SK-N-SH treated with all-trans-retinoic acid at 6 μM for 48 hours (cell line): ENCODE measurements at regions not wholly inside any gene's neighbourhood (a gene's known extent, or its start where the extent isn't known, plus 50 kb on each side); places are given as distances from the start of the nearest gene placed in this dataset.

Experiments
- ATAC-seq: fragments of 200-7000 bp; cut with Tn5 transposase; 3 replicates; pipeline ENCODE4 v1.9.1; 2020; ENCODE audit warnings: mild to moderate bottlenecking, moderate library complexity
- ARNTL ChIP-seq: fragments of 450-650 bp; formaldehyde crosslinking; IDR thresholded peaks from 2 replicates; pipeline ENCODE4 v1.5.0; 2020; ENCODE audit warnings: low read depth, mild to moderate bottlenecking, moderate library complexity, borderline replicate concordance
- CSDC2 ChIP-seq: fragments of 250-450 bp; sonication (Bioruptor Pico); IDR thresholded peaks from 2 replicates; pipeline ENCODE4 v1.5.0; 2020; ENCODE audit warnings: mild to moderate bottlenecking, moderate library complexity
- GLIS3 ChIP-seq: fragments of 250-450 bp; sonication (Bioruptor Pico); IDR thresholded peaks from 2 replicates; pipeline ENCODE4 v1.5.0; 2020; ENCODE audit warnings: mild to moderate bottlenecking, moderate library complexity
- OSR1 ChIP-seq: fragments of 250-450 bp; sonication (Bioruptor Pico); IDR thresholded peaks from 2 replicates; pipeline ENCODE4 v1.8.0; 2022; ENCODE audit warnings: moderate library complexity, mild to moderate bottlenecking, inconsistent platforms
- PPARA ChIP-seq: fragments of 250-450 bp; sonication (Bioruptor Pico); IDR thresholded peaks from 2 replicates; pipeline ENCODE4 v1.5.0; 2020; ENCODE audit warnings: mild to moderate bottlenecking, borderline replicate concordance
- RARB ChIP-seq: fragments of 250-450 bp; sonication (Bioruptor Pico); IDR thresholded peaks from 2 replicates; pipeline ENCODE4 v1.8.0; 2021; ENCODE audit warnings: mild to moderate bottlenecking, moderate library complexity
- SNAI2 ChIP-seq: fragments of 250-450 bp; sonication (Bioruptor Pico); IDR thresholded peaks from 2 replicates; pipeline ENCODE4 v1.5.0; 2020; ENCODE audit warnings: mild to moderate bottlenecking, moderate library complexity
- TCF4 ChIP-seq: fragments of 250-450 bp; sonication (Bioruptor Pico); IDR thresholded peaks from 2 replicates; pipeline ENCODE4 v1.8.0; 2021; ENCODE audit warnings: mild to moderate bottlenecking, moderate library complexity, borderline replicate concordance
- TOX ChIP-seq: fragments of 250-450 bp; sonication (Bioruptor Pico); IDR thresholded peaks from 2 replicates; pipeline ENCODE4 v1.8.0; 2021; ENCODE audit warnings: mild to moderate bottlenecking, moderate library complexity, borderline replicate concordance
- ZC3H10 ChIP-seq: fragments of 250-450 bp; sonication (Bioruptor Pico); IDR thresholded peaks from 2 replicates; pipeline ENCODE4 v1.5.1; 2021; ENCODE audit warnings: mild to moderate bottlenecking, moderate library complexity
- ZFP3 ChIP-seq: fragments of 250-450 bp; sonication (Bioruptor Pico); IDR thresholded peaks from 2 replicates; pipeline ENCODE4 v1.5.0; 2020; ENCODE audit warnings: mild to moderate bottlenecking, moderate library complexity
- ZFP30 ChIP-seq: fragments of 450-650 bp; formaldehyde crosslinking; IDR thresholded peaks from 2 replicates; pipeline ENCODE4 v1.5.0; 2022; ENCODE audit warnings: mild to moderate bottlenecking, moderate library complexity
- ZNF565 ChIP-seq: fragments of 450-650 bp; formaldehyde crosslinking; conservative IDR thresholded peaks from 2 replicates; pipeline ENCODE4 v1.5.0; 2020; ENCODE audit warnings: low read depth, mild to moderate bottlenecking, moderate library complexity
- ZNF70 ChIP-seq: fragments of 450-650 bp; formaldehyde crosslinking; IDR thresholded peaks from 2 replicates; pipeline ENCODE4 v1.5.0; 2020; ENCODE audit warnings: mild to moderate bottlenecking, moderate library complexity
- ZNF8 ChIP-seq: fragments of 450-650 bp; formaldehyde crosslinking; IDR thresholded peaks from 2 replicates; pipeline ENCODE4 v1.5.0; 2020; ENCODE audit warnings: mild to moderate bottlenecking, moderate library complexity
- TF ChIP-seq, protein P1 (sequence below): fragments of 250-450 bp; sonication (Bioruptor Pico); IDR thresholded peaks from 2 replicates; pipeline ENCODE4 v1.8.0; 2020; ENCODE audit warnings: mild to moderate bottlenecking, moderate library complexity, borderline replicate concordance
- TF ChIP-seq, protein P2 (sequence below): fragments of 250-450 bp; sonication (Bioruptor Pico); IDR thresholded peaks from 2 replicates; pipeline ENCODE4 v1.5.1; 2020; ENCODE audit warnings: low read depth, mild to moderate bottlenecking, moderate library complexity
- TF ChIP-seq, protein P3 (sequence below): fragments of 250-450 bp; sonication (Bioruptor Pico); IDR thresholded peaks from 2 replicates; pipeline ENCODE4 v1.5.0; 2020; ENCODE audit warnings: mild to moderate bottlenecking, moderate library complexity
- TF ChIP-seq, protein P4 (sequence below): fragments of 250-450 bp; sonication (Bioruptor Pico); IDR thresholded peaks from 2 replicates; pipeline ENCODE4 v1.8.0; 2021; ENCODE audit warnings: low read depth, mild to moderate bottlenecking, moderate library complexity, borderline replicate concordance

DNA sequence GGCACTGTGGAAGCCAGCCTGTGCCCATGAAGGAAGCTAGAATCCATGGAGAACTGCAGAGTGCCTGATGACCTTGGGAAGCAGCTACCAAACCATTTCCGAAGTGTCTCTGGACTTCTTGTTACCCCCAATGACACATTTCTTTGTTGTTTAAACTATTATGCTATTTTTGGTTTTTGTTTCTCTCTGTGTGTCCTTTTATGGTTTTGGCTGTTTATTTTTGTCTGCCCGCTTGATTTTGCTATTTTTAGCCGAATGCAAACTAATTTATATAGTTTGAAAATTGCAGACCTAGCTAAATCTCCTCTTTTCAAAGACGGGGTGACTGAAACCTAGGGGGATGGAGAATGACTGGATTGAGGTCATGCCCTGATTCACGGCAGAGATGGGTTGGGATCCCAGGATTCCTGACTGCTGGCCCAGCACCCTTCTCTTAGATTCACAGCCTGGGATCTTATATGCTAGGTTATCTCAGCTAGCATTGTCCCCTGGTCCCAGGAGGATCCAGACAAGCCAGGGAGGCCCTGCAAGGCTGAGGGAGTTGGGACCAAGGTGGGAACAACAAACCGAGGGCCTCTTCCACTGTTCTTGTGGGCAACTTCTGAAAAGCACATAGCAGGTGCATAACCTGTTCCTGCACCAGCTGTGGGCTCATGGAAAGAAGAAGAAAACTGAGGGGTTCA is 116.3 kb upstream of the HAAO start (continued):
- TF ChIP-seq, protein P1, sequence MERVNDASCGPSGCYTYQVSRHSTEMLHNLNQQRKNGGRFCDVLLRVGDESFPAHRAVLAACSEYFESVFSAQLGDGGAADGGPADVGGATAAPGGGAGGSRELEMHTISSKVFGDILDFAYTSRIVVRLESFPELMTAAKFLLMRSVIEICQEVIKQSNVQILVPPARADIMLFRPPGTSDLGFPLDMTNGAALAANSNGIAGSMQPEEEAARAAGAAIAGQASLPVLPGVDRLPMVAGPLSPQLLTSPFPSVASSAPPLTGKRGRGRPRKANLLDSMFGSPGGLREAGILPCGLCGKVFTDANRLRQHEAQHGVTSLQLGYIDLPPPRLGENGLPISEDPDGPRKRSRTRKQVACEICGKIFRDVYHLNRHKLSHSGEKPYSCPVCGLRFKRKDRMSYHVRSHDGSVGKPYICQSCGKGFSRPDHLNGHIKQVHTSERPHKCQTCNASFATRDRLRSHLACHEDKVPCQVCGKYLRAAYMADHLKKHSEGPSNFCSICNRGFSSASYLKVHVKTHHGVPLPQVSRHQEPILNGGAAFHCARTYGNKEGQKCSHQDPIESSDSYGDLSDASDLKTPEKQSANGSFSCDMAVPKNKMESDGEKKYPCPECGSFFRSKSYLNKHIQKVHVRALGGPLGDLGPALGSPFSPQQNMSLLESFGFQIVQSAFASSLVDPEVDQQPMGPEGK (CRISPR knock-in tag), result no peak
- TF ChIP-seq OSR1 (CRISPR knock-in tag) (no peak), ZFP3 (CRISPR knock-in tag) (no peak), ZNF70 (CRISPR knock-in tag) (no peak), ZC3H10 (CRISPR knock-in tag) (no peak)
- TF ChIP-seq, protein P2, sequence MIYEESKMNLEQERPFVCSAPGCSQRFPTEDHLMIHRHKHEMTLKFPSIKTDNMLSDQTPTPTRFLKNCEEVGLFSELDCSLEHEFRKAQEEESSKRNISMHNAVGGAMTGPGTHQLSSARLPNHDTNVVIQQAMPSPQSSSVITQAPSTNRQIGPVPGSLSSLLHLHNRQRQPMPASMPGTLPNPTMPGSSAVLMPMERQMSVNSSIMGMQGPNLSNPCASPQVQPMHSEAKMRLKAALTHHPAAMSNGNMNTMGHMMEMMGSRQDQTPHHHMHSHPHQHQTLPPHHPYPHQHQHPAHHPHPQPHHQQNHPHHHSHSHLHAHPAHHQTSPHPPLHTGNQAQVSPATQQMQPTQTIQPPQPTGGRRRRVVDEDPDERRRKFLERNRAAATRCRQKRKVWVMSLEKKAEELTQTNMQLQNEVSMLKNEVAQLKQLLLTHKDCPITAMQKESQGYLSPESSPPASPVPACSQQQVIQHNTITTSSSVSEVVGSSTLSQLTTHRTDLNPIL (CRISPR knock-in tag), result no peak
- TF ChIP-seq, protein P3, sequence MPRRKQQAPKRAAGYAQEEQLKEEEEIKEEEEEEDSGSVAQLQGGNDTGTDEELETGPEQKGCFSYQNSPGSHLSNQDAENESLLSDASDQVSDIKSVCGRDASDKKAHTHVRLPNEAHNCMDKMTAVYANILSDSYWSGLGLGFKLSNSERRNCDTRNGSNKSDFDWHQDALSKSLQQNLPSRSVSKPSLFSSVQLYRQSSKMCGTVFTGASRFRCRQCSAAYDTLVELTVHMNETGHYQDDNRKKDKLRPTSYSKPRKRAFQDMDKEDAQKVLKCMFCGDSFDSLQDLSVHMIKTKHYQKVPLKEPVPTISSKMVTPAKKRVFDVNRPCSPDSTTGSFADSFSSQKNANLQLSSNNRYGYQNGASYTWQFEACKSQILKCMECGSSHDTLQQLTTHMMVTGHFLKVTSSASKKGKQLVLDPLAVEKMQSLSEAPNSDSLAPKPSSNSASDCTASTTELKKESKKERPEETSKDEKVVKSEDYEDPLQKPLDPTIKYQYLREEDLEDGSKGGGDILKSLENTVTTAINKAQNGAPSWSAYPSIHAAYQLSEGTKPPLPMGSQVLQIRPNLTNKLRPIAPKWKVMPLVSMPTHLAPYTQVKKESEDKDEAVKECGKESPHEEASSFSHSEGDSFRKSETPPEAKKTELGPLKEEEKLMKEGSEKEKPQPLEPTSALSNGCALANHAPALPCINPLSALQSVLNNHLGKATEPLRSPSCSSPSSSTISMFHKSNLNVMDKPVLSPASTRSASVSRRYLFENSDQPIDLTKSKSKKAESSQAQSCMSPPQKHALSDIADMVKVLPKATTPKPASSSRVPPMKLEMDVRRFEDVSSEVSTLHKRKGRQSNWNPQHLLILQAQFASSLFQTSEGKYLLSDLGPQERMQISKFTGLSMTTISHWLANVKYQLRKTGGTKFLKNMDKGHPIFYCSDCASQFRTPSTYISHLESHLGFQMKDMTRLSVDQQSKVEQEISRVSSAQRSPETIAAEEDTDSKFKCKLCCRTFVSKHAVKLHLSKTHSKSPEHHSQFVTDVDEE, result no peak

DNA sequence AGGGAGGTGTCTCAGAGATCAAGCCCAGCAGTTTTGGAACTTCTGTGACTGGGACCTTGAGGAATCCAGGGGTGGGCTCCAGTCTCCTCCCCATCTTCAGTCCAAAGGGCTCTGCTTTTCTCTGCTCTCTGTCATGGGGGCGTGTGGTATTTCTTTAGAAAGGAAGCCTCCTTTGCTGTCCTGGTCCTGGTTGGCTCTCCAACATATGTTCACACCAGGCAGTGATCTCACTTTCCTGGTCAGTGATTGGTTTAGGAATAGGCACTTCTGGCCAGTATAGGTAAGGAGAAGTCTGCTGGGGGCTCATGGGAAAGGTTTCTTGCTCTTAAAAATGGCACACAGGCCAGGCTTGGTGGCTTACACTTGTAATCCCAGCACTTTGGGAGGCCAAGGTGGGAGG is 115.5 kb upstream of the HAAO start:
- no peak for ATAC-seq
- TF ChIP-seq PPARA (CRISPR knock-in tag) (no peak), ZNF8 (no peak), ZFP30 (no peak), ZC3H10 (CRISPR knock-in tag) (no peak), ZFP3 (CRISPR knock-in tag) (no peak), GLIS3 (no peak), ZNF565 (CRISPR knock-in tag) (no peak), OSR1 (CRISPR knock-in tag) (no peak), ZNF70 (CRISPR knock-in tag) (no peak), SNAI2 (CRISPR knock-in tag) (no peak)
- TF ChIP-seq, protein P4, sequence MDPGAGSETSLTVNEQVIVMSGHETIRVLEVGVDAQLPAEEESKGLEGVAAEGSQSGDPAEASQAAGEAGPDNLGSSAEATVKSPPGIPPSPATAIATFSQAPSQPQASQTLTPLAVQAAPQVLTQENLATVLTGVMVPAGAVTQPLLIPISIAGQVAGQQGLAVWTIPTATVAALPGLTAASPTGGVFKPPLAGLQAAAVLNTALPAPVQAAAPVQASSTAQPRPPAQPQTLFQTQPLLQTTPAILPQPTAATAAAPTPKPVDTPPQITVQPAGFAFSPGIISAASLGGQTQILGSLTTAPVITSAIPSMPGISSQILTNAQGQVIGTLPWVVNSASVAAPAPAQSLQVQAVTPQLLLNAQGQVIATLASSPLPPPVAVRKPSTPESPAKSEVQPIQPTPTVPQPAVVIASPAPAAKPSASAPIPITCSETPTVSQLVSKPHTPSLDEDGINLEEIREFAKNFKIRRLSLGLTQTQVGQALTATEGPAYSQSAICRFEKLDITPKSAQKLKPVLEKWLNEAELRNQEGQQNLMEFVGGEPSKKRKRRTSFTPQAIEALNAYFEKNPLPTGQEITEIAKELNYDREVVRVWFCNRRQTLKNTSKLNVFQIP (CRISPR knock-in tag), result no peak
- TF ChIP-seq, all 23 proteins: peak for 0

DNA sequence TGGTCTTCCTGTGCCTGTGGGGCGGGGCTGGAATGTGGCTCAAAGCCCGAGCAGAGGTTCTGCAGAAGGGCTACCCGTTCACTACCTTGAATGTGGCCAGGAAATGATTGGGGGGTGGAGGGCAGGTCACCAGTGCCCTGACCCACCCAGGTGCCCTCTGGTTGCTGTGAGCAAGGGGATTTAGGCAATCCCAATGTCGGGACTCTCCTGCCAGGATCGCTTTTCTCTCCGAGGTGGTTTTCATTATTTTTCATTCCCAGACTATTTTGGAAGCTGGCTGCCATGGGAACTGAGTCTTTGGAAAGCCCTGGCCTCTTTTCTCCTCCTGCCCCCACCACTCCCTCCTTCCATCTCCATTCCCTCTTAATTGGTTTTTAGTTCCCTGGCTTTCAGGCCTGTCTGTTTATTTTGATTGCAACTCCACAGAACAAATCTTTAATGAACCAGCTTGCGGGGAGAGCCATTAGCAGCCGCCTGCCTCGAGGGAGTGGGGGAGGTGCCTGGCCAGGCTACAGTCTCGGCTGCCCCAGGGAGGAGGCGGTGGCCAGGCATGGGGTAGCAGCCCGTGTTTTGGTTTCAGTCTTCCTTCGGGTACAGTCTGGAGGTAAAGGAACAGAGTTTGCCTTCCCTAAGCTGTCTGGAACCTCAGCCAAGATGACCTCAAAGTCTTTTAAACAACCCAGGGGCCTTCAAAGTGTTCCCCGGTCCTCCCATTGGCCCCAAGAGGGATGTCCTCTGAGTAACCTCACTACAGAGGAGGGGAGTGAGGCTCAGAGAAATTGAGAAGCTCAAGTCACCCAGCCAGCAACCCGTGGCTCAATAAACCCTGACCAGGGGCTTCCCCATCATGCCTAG is 114.4 kb upstream of the HAAO start:
- TF ChIP-seq SNAI2 (CRISPR knock-in tag) (peak; percentile 19; the same call in 1 of the 2 replicates), GLIS3 (no peak), CSDC2 (no peak), OSR1 (CRISPR knock-in tag) (no peak), ZNF70 (CRISPR knock-in tag) (peak; percentile 33; the same call in 1 of the 2 replicates), TCF4 (CRISPR knock-in tag) (peak; percentile 36; the same call in 1 of the 2 replicates), PPARA (CRISPR knock-in tag) (peak; percentile 72; the same call in 1 of the 2 replicates), ARNTL (CRISPR knock-in tag) (no peak), RARB (CRISPR knock-in tag) (no peak), ZFP30 (peak; percentile 42; the same call in 1 of the 2 replicates), ZC3H10 (CRISPR knock-in tag) (no peak), TOX (CRISPR knock-in tag) (no peak), ZNF565 (CRISPR knock-in tag) (0 out of 2 replicates have a peak, but pooled peaks have one; percentile 69), ZFP3 (CRISPR knock-in tag) (no peak)
- TF ChIP-seq, protein P3, result peak; percentile 80; the same call in 1 of the 2 replicates
- peak; percentile 71 for ATAC-seq
